ENCODE measurements at regions not wholly inside any gene's neighbourhood (a gene's known extent, or its start where the extent isn't known, plus 50 kb on each side); places are given as distances from the start of the nearest gene placed in this dataset.
"Not testable (repeated sequence)": the region's sequence is repeated elsewhere in the genome, so short reads cannot be mapped to it uniquely, and the experiment has no call there.

DNA sequence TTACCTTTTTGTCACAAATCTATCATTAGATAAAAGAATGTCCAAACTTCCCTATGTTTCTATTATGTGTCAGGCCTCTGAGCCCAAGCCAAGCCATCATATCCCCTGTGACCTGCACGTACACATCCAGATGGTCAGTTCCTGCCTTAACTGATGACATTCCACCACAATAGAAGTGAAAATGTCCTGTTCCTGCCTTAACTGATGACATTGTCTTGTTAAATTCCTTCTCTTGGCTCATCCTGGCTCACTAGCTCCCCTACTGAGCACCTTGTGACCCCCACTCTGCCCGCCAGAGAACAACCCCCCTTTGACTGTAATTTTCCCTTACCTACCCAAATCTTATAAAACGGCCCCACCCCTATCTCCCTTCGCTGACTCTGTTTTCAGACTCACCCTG lies 249.5 kb downstream of the ZNF608 start:
- TF ChIP-seq, protein P1, sequence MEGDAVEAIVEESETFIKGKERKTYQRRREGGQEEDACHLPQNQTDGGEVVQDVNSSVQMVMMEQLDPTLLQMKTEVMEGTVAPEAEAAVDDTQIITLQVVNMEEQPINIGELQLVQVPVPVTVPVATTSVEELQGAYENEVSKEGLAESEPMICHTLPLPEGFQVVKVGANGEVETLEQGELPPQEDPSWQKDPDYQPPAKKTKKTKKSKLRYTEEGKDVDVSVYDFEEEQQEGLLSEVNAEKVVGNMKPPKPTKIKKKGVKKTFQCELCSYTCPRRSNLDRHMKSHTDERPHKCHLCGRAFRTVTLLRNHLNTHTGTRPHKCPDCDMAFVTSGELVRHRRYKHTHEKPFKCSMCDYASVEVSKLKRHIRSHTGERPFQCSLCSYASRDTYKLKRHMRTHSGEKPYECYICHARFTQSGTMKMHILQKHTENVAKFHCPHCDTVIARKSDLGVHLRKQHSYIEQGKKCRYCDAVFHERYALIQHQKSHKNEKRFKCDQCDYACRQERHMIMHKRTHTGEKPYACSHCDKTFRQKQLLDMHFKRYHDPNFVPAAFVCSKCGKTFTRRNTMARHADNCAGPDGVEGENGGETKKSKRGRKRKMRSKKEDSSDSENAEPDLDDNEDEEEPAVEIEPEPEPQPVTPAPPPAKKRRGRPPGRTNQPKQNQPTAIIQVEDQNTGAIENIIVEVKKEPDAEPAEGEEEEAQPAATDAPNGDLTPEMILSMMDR (IDR thresholded peaks at IDR 0.05) = not testable (repeated sequence)
- TF ChIP-seq POLR2A (IDR thresholded peaks at IDR 0.05) = not testable (repeated sequence)

Measured in uterus (tissue), 2 donors.